ENCODE measurements at regions not wholly inside any gene's neighbourhood (a gene's known extent, or its start where the extent isn't known, plus 50 kb on each side); places are given as distances from the start of the nearest gene placed in this dataset.

- no peaks in the 10 kb centered on the region for H3K4me1 ChIP-seq
- no peak for TF ChIP-seq POLR2AphosphoS5 (IDR thresholded peaks at IDR 0.05)
- TF ChIP-seq POLR2A (IDR thresholded peaks at IDR 0.05; ENCODE audit: low read depth), result no peak
- TF ChIP-seq EP300 (IDR thresholded peaks at IDR 0.05), result no peak
- no peak for TF ChIP-seq CTCF (IDR thresholded peaks at IDR 0.05)
- DNase-seq (ENCODE audit: extremely low spot score), result no peak
- 71% methylated on average over 2 of the region's 2 CpGs for WGBS
- H3K27ac ChIP-seq (replicated peaks in 1 of 4), result no peak overlapping the region
- H3K9me3 ChIP-seq, result no peaks in the 10 kb centered on the region
- H3K27me3 ChIP-seq, result no peaks in the 10 kb centered on the region
- no peak overlapping the region for H3K4me3 ChIP-seq
- intact Hi-C loops (cut with DNase I), result no loop called here
- no peaks in the 10 kb centered on the region for H3K36me3 ChIP-seq
These were observed 853.9 kb downstream of the SORCS1 start for GRCh38 chr10:106310596-106310995.

GRCh38 chr10:106309376-106309775, 855.1 kb downstream of the SORCS1 start:
- intact Hi-C loops (cut with DNase I), result no loop called here
- WGBS, result 81% methylated on average over 2 of the region's 2 CpGs
- TF ChIP-seq EP300 (IDR thresholded peaks at IDR 0.05), result no peak
- TF ChIP-seq POLR2A (IDR thresholded peaks at IDR 0.05; ENCODE audit: low read depth), result no peak
- no peak for TF ChIP-seq POLR2AphosphoS5 (IDR thresholded peaks at IDR 0.05)
- no peak for TF ChIP-seq CTCF (IDR thresholded peaks at IDR 0.05)

GRCh38 chr10:106308284-106308683, 856.2 kb downstream of the SORCS1 start:
- 82% methylated on average over 2 of the region's 2 CpGs for WGBS

More at GRCh38 chr10:106309376-106309775, 855.1 kb downstream of the SORCS1 start:
- no peak for DNase-seq (ENCODE audit: extremely low spot score)
- no peaks in the 10 kb centered on the region for H3K36me3 ChIP-seq
- H3K27me3 ChIP-seq, result no peaks in the 10 kb centered on the region
- no peaks in the 10 kb centered on the region for H3K4me1 ChIP-seq
- no peaks in the 10 kb centered on the region for H3K9me3 ChIP-seq
- H3K4me3 ChIP-seq, result no peak overlapping the region
- no peak overlapping the region for H3K27ac ChIP-seq (replicated peaks in 1 of 4)

GRCh38 chr10:106304056-106304455, 860.5 kb downstream of the SORCS1 start:
- Histone ChIP-seq H3K4me1 (no peaks in the 10 kb centered on the region), H3K9me3 (peaks cover 0 to 3% (median 0%) of the 10 kb centered on the region in 4 donors), H3K27me3 (no peaks in the 10 kb centered on the region), H3K27ac (replicated peaks in 1 of 4) (no peak overlapping the region), H3K36me3 (no peaks in the 10 kb centered on the region), H3K4me3 (no peak overlapping the region)
- no peak for DNase-seq (ENCODE audit: extremely low spot score)
- TF ChIP-seq POLR2A (IDR thresholded peaks at IDR 0.05; ENCODE audit: low read depth) (no peak), EP300 (IDR thresholded peaks at IDR 0.05) (no peak)
- intact Hi-C loops (cut with DNase I), result no loop called here
- 85% methylated on average over 1 of the region's 1 CpG for WGBS

More at GRCh38 chr10:106308284-106308683, 856.2 kb downstream of the SORCS1 start:
- intact Hi-C loops (cut with DNase I), result no loop called here
- no peaks in the 10 kb centered on the region for H3K36me3 ChIP-seq
- no peak for DNase-seq (ENCODE audit: extremely low spot score)
- no peaks in the 10 kb centered on the region for H3K9me3 ChIP-seq
- H3K4me1 ChIP-seq, result no peaks in the 10 kb centered on the region
- H3K27me3 ChIP-seq, result no peaks in the 10 kb centered on the region
- no peak for TF ChIP-seq EP300 (IDR thresholded peaks at IDR 0.05)
- TF ChIP-seq POLR2AphosphoS5 (IDR thresholded peaks at IDR 0.05), result no peak
- TF ChIP-seq POLR2A (IDR thresholded peaks at IDR 0.05; ENCODE audit: low read depth), result no peak
- no peak for TF ChIP-seq CTCF (IDR thresholded peaks at IDR 0.05)
- H3K27ac ChIP-seq (replicated peaks in 1 of 4), result no peak overlapping the region
- H3K4me3 ChIP-seq, result no peak overlapping the region

- WGBS, result 83% methylated on average over 4 of the region's 4 CpGs
- DNase-seq (ENCODE audit: extremely low spot score), result no peak
- intact Hi-C loops (cut with DNase I), result no loop called here
These were observed 861.5 kb downstream of the SORCS1 start for GRCh38 chr10:106302961-106303360.

More at GRCh38 chr10:106302961-106303360, 861.5 kb downstream of the SORCS1 start:
- no peak overlapping the region for H3K4me3 ChIP-seq
- no peaks in the 10 kb centered on the region for H3K36me3 ChIP-seq
- TF ChIP-seq POLR2A (IDR thresholded peaks at IDR 0.05; ENCODE audit: low read depth), result no peak
- TF ChIP-seq POLR2AphosphoS5 (IDR thresholded peaks at IDR 0.05), result no peak
- TF ChIP-seq CTCF (IDR thresholded peaks at IDR 0.05), result no peak
- no peak for TF ChIP-seq EP300 (IDR thresholded peaks at IDR 0.05)
- H3K27ac ChIP-seq (replicated peaks in 1 of 4), result no peak overlapping the region
- peaks cover 0 to 3% (median 0%) of the 10 kb centered on the region in 4 donors for H3K9me3 ChIP-seq
- H3K4me1 ChIP-seq, result no peaks in the 10 kb centered on the region
- no peaks in the 10 kb centered on the region for H3K27me3 ChIP-seq

Data from esophagus muscularis mucosa (tissue), 4 donors.